Suprapubic skin (tissue), 4 donors: ENCODE measurements at regions not wholly inside any gene's neighbourhood (a gene's known extent, or its start where the extent isn't known, plus 50 kb on each side); places are given as distances from the start of the nearest gene placed in this dataset.

ENCODE experiments used
- EP300 ChIP-seq: sonication (generic); formaldehyde crosslinking; IDR thresholded peaks from one replicate; pipeline ENCODE4 v1.6.1; 2017; ENCODE audit warnings: antibody characterized with exemption
- POLR2A ChIP-seq, 2 donors: fragments of 450-650 bp; IDR thresholded peaks; one replicate each; pipeline ENCODE4 v1.6.1; 2017; ENCODE audit warnings: antibody characterized with exemption in 2 of 2, mild to moderate bottlenecking in 2 of 2, moderate library complexity in 2 of 2
- POLR2AphosphoS5 ChIP-seq, 3 donors: sonication (generic); formaldehyde crosslinking; IDR thresholded peaks; one replicate each; pipeline ENCODE4 v1.6.1; 2017; ENCODE audit warnings: antibody characterized with exemption in 3 of 3
- TF ChIP-seq, protein P1 (sequence below), 2 donors: fragments of 200-600 bp in 1 of 2; fragments of 450-650 bp in 1 of 2; sonication (generic) in 1 of 2; IDR thresholded peaks; one replicate each; pipeline ENCODE4 v1.5.1; 2016 to 2019; ENCODE audit warnings: antibody characterized with exemption in 2 of 2, mild to moderate bottlenecking in 1 of 2, moderate library complexity in 1 of 2

DNA sequence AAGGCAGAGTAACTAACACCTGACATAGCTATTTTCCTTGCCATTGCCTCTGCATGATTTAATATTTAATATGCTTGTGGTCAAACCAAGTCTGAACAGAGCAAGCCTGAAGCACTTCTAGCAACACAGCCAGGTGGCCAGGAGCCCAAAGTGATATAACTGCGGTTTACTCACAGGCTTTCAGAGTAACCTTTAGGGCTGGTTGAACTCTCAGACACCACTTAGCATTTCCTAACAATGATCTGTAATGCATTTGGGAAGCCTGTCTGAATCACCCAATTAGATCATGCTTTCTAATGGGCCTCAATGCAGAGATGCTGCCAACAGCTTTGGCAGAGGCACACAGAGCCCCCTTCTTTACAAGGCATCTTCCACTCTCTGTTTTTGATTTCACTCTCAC, 96.1 kb downstream of the FDX1 start:
- TF ChIP-seq, protein P1, sequence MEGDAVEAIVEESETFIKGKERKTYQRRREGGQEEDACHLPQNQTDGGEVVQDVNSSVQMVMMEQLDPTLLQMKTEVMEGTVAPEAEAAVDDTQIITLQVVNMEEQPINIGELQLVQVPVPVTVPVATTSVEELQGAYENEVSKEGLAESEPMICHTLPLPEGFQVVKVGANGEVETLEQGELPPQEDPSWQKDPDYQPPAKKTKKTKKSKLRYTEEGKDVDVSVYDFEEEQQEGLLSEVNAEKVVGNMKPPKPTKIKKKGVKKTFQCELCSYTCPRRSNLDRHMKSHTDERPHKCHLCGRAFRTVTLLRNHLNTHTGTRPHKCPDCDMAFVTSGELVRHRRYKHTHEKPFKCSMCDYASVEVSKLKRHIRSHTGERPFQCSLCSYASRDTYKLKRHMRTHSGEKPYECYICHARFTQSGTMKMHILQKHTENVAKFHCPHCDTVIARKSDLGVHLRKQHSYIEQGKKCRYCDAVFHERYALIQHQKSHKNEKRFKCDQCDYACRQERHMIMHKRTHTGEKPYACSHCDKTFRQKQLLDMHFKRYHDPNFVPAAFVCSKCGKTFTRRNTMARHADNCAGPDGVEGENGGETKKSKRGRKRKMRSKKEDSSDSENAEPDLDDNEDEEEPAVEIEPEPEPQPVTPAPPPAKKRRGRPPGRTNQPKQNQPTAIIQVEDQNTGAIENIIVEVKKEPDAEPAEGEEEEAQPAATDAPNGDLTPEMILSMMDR (IDR thresholded peaks at IDR 0.05), result no peak
- no peak for TF ChIP-seq POLR2A (IDR thresholded peaks at IDR 0.05)
- TF ChIP-seq POLR2AphosphoS5 (IDR thresholded peaks at IDR 0.05), result no peak
- no peak for TF ChIP-seq EP300
